Astrocyte (in vitro differentiated cells and primary cell): ENCODE measurements at regions not wholly inside any gene's neighbourhood (a gene's known extent, or its start where the extent isn't known, plus 50 kb on each side); places are given as distances from the start of the nearest gene placed in this dataset.

Source experiments
- EZH2 ChIP-seq: IDR thresholded peaks from 2 replicates; pipeline ENCODE4 v1.6.1; 2012; ENCODE audit warnings: mild to moderate bottlenecking, low read length, inconsistent platforms; ENCODE audit not compliant: insufficient read depth
- TF ChIP-seq, protein P1 (sequence below): IDR thresholded peaks from 2 replicates; pipeline ENCODE4 v1.5.1; 2011; ENCODE audit warnings: low read depth, mild to moderate bottlenecking, inconsistent platforms, low read length, moderate library complexity; ENCODE audit not compliant: insufficient read depth

DNA sequence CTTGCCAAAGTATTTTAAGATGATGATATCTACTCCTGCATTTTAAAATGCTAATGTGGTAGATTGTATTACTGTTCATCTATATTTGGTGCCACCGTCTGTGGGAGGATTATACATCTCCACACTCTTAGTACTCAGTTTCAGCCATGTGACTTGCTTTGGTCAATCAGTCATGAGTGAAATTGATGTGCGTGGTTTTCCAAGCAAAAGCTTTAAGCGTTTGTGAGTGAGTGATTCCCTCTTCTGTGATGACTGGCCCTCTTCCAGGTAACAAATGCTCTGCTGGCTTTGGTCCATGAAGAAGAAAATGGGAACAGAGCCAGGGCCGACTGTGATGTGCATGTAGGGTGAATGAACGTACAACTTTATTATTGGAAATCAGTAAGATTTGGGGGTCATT is 330.4 kb downstream of the LPIN1 start:
- TF ChIP-seq, protein P1, sequence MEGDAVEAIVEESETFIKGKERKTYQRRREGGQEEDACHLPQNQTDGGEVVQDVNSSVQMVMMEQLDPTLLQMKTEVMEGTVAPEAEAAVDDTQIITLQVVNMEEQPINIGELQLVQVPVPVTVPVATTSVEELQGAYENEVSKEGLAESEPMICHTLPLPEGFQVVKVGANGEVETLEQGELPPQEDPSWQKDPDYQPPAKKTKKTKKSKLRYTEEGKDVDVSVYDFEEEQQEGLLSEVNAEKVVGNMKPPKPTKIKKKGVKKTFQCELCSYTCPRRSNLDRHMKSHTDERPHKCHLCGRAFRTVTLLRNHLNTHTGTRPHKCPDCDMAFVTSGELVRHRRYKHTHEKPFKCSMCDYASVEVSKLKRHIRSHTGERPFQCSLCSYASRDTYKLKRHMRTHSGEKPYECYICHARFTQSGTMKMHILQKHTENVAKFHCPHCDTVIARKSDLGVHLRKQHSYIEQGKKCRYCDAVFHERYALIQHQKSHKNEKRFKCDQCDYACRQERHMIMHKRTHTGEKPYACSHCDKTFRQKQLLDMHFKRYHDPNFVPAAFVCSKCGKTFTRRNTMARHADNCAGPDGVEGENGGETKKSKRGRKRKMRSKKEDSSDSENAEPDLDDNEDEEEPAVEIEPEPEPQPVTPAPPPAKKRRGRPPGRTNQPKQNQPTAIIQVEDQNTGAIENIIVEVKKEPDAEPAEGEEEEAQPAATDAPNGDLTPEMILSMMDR = no peak
- no peak for TF ChIP-seq EZH2
